Osteoblast (primary cell): ENCODE measurements at regions not wholly inside any gene's neighbourhood (a gene's known extent, or its start where the extent isn't known, plus 50 kb on each side); places are given as distances from the start of the nearest gene placed in this dataset.

Source experiments
- DNase-seq: peaks from one replicate; pipeline ENCODE4 v3.0.0; 2011; ENCODE audit warnings: low spot score, mixed read lengths; ENCODE audit not compliant: insufficient read length; ENCODE audit errors: missing footprints
- H2AFZ ChIP-seq: 2 replicates; pipeline ENCODE4 v1.6.0; 2011; ENCODE audit warnings: mild to moderate bottlenecking, low read length
- H3K27ac ChIP-seq: 2 replicates; pipeline ENCODE4 v1.5.1; 2011; ENCODE audit warnings: mild to moderate bottlenecking, low read depth, low read length, moderate library complexity
- H3K27me3 ChIP-seq: 2 replicates; pipeline ENCODE4 v1.6.0; 2012; ENCODE audit warnings: mild to moderate bottlenecking, control low read depth, inconsistent platforms, low read length, moderate library complexity; ENCODE audit not compliant: insufficient read depth
- H3K36me3 ChIP-seq: 2 replicates; pipeline ENCODE4 v1.5.1; 2011; ENCODE audit warnings: mild to moderate bottlenecking, low read length, control low read depth, moderate library complexity; ENCODE audit not compliant: insufficient read depth
- H3K4me1 ChIP-seq: 2 replicates; pipeline ENCODE4 v1.5.1; 2011; ENCODE audit warnings: mild to moderate bottlenecking, low read length, control low read depth, moderate library complexity; ENCODE audit not compliant: insufficient read depth
- H3K4me2 ChIP-seq: 2 replicates; pipeline ENCODE4 v1.6.0; 2011; ENCODE audit warnings: mild to moderate bottlenecking, low read length; ENCODE audit not compliant: insufficient read depth
- H3K4me3 ChIP-seq: fragments of 200-600 bp; sonication (generic); 3 replicates; pipeline ENCODE4 v1.5.1; 2012; ENCODE audit warnings: mild to moderate bottlenecking, low read length, inconsistent platforms; ENCODE audit not compliant: insufficient read depth
- H3K79me2 ChIP-seq: 2 replicates; pipeline ENCODE4 v1.6.0; 2012; ENCODE audit warnings: mild to moderate bottlenecking, low read length, control low read depth, inconsistent platforms; ENCODE audit not compliant: insufficient read depth
- H3K9me3 ChIP-seq: 2 replicates; pipeline ENCODE4 v1.5.1; 2011; ENCODE audit warnings: low read depth, low read length, control low read depth
- H4K20me1 ChIP-seq: 2 replicates; pipeline ENCODE4 v1.6.0; 2012; ENCODE audit warnings: mild to moderate bottlenecking, low read length, control low read depth; ENCODE audit not compliant: insufficient read depth
- TF ChIP-seq, protein P1 (sequence below): IDR thresholded peaks from 2 replicates; pipeline ENCODE4 v1.5.1; 2011; ENCODE audit warnings: mild to moderate bottlenecking, low read depth, low read length, moderate library complexity; ENCODE audit errors: extremely low read depth

DNA sequence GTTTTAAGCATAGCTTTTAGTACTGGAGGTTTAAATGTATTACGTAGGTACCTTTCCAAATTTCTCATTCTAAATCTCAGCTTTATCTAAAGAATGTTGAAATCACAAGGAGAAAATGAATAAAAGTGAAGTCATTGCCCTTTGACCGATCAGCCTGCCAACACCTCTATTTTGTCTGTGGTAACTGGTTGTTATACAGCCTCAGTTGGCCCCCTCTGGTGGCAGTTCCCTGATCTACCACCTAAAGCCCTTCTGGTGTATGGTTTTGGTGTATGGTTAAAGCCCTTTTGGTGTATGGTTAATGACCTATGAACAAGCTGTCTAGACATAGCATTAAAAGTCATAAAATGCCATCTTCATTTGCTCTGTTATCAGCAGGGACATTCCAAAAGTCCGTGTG, 378.2 kb upstream of the AZI2 start:
- no peaks in the 10 kb centered on the region for H3K36me3 ChIP-seq

DNA sequence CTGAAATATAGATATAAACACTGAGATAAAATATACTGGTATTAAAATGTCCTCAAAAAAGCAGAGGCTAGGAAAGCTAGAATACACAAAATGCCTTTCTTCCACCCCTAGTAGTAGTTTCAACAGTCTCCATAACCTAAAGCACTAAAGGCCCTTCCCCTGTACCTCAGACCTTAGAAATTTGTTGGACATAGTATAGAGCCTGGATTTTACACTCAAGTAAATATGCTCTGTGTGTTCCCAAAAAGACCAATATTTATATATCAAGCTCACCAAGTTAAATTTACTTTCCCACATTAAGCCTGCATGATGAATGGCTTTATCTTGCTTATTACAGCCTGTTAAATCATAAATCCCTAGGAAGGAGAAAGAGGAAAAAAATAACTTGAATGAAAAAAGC, 378.7 kb upstream of the AZI2 start:
- no peaks in the 10 kb centered on the region for H4K20me1 ChIP-seq
- no peak for DNase-seq
- H3K9me3 ChIP-seq, result no peaks in the 10 kb centered on the region
- no peak overlapping the region for H3K27ac ChIP-seq
- no peaks in the 10 kb centered on the region for H3K79me2 ChIP-seq
- no peak overlapping the region for H3K4me3 ChIP-seq
- no peak overlapping the region for H2AFZ ChIP-seq
- H3K4me2 ChIP-seq, result no peak overlapping the region
- H3K27me3 ChIP-seq, result no peaks in the 10 kb centered on the region
- H3K4me1 ChIP-seq, result no peaks in the 10 kb centered on the region
- no peaks in the 10 kb centered on the region for H3K36me3 ChIP-seq
- TF ChIP-seq, protein P1, sequence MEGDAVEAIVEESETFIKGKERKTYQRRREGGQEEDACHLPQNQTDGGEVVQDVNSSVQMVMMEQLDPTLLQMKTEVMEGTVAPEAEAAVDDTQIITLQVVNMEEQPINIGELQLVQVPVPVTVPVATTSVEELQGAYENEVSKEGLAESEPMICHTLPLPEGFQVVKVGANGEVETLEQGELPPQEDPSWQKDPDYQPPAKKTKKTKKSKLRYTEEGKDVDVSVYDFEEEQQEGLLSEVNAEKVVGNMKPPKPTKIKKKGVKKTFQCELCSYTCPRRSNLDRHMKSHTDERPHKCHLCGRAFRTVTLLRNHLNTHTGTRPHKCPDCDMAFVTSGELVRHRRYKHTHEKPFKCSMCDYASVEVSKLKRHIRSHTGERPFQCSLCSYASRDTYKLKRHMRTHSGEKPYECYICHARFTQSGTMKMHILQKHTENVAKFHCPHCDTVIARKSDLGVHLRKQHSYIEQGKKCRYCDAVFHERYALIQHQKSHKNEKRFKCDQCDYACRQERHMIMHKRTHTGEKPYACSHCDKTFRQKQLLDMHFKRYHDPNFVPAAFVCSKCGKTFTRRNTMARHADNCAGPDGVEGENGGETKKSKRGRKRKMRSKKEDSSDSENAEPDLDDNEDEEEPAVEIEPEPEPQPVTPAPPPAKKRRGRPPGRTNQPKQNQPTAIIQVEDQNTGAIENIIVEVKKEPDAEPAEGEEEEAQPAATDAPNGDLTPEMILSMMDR, result no peak

More for the DNA sequence above, 378.2 kb upstream of the AZI2 start:
- H2AFZ ChIP-seq, result no peak overlapping the region
- no peaks in the 10 kb centered on the region for H3K9me3 ChIP-seq
- H3K4me3 ChIP-seq, result no peak overlapping the region
- TF ChIP-seq, protein P1, result peak; percentile 60
- H3K4me2 ChIP-seq, result no peak overlapping the region
- no peak overlapping the region for H3K27ac ChIP-seq
- no peaks in the 10 kb centered on the region for H3K27me3 ChIP-seq
- H3K79me2 ChIP-seq, result no peaks in the 10 kb centered on the region
- no peaks in the 10 kb centered on the region for H3K4me1 ChIP-seq
- peak; percentile 15 for DNase-seq
- H4K20me1 ChIP-seq, result no peaks in the 10 kb centered on the region

DNA sequence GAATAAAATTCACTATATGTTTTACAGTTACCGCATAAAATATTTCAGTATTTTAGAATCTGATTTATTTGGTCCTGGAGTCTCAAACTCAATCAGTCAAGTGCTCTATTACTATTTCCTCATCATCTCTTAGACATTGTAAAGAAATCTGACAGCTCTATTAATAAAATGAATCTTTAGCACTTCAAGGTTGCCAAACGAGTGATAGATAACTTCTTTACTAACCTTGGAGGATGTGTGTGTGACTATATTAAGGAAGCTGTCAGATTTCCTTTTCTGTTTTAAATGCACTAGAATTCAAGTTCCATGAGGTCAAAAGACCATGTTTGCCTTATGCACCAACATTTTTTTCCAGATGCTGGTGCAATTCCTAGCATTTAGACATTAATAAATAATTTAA, 389.8 kb upstream of the AZI2 start:
- H3K27me3 ChIP-seq, result no peaks in the 10 kb centered on the region
- no peak overlapping the region for H3K4me3 ChIP-seq
- no peak overlapping the region for H3K4me2 ChIP-seq
- no peaks in the 10 kb centered on the region for H3K79me2 ChIP-seq
- no peaks in the 10 kb centered on the region for H3K9me3 ChIP-seq
- H2AFZ ChIP-seq, result no peak overlapping the region
- no peak overlapping the region for H3K27ac ChIP-seq
- H4K20me1 ChIP-seq, result no peaks in the 10 kb centered on the region
- no peaks in the 10 kb centered on the region for H3K4me1 ChIP-seq
- H3K36me3 ChIP-seq, result no peaks in the 10 kb centered on the region
- TF ChIP-seq, protein P1, result no peak
- no peak for DNase-seq

DNA sequence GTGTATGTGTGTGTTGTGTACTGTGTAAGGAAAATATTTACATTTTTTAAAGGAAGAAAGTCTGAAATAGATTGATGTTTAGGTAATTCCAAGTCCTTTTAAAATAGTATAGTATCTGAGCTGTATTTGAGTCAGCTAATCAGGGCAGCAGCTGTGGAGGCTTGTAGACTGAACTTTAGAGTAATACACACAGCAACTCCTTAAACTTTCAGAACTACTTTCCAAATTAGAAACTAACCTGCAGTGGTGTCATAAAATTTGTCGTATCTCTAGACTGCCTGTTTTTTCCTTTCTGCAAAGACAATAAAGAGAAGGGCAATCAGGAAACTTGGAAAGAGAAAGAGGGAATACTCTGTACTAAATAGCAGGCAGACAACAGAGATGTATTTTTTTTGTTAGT, 391.0 kb upstream of the AZI2 start:
- Histone ChIP-seq H3K36me3 (no peaks in the 10 kb centered on the region), H3K27me3 (no peaks in the 10 kb centered on the region), H2AFZ (no peak overlapping the region), H3K9me3 (no peaks in the 10 kb centered on the region), H3K4me1 (no peaks in the 10 kb centered on the region), H4K20me1 (no peaks in the 10 kb centered on the region), H3K27ac (no peak overlapping the region), H3K4me3 (no peak overlapping the region), H3K79me2 (no peaks in the 10 kb centered on the region), H3K4me2 (no peak overlapping the region)
- no peak for DNase-seq
- TF ChIP-seq, protein P1, result no peak
